Left renal cortex interstitium (tissue), 4 donors: ENCODE measurements at regions not wholly inside any gene's neighbourhood (a gene's known extent, or its start where the extent isn't known, plus 50 kb on each side); places are given as distances from the start of the nearest gene placed in this dataset.
"Not testable (repeated sequence)": the region's sequence is repeated elsewhere in the genome, so short reads cannot be mapped to it uniquely, and the experiment has no call there.

Experiments
- DNase-seq, 4 donors: peaks; one replicate each; pipeline ENCODE4 v3.0.0-alpha.2; 2013; ENCODE audit warnings: low read depth in 4 of 4, low spot score in 2 of 4, missing footprints in 1 of 4

GRCh38 chr16:29175411-29176153, 190.7 kb downstream of the LAT start:
- DNase-seq, result not testable (repeated sequence)

DNA sequence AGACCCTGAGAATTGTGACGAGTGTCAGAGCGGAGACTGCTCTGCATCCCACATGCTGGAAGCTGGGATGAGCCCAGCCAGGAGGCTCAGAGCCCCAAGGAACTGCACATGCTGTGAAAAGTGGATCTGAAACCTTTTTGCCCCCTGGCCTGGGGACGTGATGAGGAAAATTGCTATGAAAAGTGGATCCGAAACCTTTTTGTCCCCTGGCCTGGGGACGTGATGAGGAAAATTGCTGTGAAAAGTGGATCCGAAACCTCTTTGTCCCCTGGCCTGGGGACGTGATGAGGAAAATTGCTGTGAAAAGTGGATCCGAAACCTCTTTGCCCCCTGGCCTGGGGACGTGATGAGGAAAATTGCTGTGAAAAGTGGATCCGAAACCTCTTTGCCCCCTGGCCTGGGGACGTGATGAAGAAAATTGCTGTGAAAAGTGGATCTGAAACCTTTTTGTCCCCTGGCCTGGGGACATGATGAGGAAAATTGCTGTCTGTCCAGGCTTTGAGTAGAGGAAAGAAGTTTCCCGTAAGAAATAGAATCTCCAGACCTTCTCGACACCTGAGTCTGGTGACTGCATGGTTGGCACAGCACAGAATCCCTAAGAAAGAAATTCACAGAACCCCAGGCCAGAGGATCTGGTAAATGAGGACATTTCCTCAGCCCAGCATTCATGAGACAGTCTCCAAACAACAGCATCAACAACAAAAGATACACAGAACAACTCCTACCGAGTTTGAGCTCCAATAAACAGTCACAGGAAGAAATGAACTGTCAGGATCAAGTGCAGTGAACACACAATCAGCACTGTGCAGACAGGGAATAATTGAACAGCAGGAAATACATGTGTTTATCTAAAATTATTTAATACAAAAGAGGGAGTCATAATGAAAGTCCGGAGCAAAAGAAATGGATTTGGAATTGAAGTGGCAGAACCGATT, 188.8 kb downstream of the LAT start:
- not testable (repeated sequence) for DNase-seq

GRCh38 chr16:29172098-29172724, 187.4 kb downstream of the LAT start:
- not testable (repeated sequence) for DNase-seq

GRCh38 chr16:29171296-29171695, 186.4 kb downstream of the LAT start:
- DNase-seq, result not testable (repeated sequence)

GRCh38 chr16:29170393-29171119, 185.7 kb downstream of the LAT start:
- not testable (repeated sequence) for DNase-seq

DNA sequence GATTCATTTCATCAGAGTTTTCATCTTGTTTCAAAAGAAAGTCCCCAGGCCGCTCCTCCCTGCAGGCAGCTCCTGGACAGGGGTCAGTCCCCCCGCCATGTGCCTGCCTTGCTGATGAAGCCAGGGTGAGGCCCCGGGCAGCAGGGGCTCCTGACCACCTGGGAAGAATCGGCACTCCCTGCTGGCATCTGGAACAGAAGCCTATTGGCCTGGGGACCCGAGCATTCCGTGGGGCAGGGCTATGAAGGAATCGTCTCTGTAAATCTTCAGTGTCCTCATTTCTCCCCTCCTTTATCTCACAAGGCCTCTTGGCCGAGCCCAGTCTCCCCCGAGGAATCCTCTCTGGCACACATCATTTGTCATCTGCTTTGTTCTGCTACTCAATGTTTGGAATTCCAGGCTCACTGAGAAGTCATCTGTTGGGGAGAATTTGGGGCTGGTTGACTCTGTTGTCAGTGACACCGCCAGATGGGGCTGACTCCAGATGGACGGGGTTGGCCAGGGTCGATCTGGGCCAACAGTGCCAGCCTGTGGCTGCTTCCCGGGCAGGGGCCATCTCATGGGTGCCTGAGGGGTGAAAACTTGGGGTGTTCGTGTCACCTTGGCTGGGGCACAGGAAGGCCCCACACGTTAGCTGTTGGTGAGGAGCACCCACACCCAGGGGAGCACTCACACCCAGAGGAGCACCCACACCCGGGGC, 184.6 kb downstream of the LAT start:
- DNase-seq, result not testable (repeated sequence)

DNA sequence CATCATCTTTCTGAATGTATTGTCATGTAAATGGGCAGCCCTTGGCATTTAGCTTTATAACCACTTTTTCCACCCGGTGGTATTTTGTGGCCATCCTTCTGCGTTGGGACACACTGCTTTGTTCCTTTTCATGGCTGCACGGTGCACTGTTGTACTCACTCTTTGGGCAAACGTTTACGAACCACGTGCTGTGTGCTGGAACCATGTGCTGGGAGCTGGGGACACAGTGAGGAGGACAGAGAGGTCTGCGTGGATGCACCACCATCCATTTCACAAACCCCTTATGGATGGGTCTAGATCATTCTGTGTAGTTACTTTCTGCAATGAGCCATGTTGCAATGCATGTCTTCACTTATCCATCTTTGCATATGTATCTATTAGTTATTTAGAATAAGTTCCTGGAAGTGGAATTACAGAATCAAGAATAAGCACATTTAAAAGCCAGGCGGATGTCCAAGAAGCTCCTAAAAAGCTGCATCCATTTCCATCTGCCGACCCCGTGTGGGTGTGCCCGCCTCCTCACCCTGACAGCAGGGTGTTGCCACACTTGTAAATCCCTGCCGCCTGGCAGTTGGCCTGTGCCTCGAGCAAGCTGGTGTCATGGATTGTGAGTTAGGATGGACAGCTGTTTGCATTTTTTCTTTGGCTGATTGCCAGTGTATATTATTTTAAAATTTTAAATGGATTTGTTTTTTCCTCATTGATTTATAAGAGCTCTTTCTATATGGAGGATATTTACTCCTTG, 183.8 kb downstream of the LAT start:
- DNase-seq, result not testable (repeated sequence)

DNA sequence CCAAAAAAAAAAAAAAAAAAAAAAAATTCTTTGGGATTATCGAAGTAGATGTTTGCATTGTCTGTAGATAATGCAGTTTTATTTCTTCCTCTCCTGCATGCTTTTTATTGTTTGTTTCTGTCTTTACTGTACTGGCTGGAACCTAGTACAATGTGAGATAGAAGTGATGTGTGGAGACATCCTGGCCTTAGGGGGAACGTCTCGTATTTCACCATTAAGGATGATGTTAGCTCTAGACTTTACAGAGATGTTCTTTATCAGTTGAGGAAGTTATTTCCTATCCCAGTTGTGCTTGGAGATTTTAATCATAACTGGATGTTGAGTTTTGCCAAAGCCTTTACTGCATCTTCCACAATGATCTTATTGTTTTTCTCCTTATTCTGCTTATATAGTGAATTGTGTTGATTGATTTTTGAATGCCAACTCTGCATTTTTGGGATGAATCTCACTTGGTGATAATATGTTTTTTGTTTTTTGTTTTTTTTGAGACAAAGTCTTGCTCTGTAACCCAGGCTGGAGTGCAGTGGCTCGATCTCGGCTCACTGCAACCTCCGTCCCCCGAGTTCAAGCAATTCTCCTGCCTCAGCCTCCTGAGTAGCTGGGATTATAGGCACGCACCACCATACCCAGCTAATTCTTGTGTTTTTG, 179.7 kb downstream of the LAT start:
- not testable (repeated sequence) for DNase-seq

- not testable (repeated sequence) for DNase-seq
Observed at GRCh38 chr16:29160171-29160570, 175.3 kb downstream of the LAT start.

- DNase-seq, result not testable (repeated sequence)
Observed at GRCh38 chr16:29159603-29160002, 174.8 kb downstream of the LAT start.

DNA sequence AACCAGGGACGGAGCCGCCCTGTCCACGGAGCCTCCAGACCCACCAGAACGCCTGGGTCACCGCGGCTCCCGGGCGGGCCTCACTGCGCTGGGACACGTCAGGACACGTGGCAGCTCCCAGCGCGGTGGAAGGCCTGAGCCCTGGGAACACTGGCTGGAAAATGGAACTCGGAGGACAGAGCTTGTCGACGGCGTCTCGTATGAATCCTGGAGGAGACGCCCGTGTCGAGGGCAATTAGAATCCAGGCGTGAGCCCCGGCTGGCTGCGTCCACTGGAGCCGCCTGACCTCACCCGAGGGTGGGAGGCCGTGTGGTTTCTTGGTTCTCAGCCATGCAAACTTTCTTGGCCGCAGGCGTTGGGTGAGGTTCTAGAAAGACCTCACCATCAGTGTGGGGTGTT, 173.9 kb downstream of the LAT start:
- DNase-seq, result no peak

DNA sequence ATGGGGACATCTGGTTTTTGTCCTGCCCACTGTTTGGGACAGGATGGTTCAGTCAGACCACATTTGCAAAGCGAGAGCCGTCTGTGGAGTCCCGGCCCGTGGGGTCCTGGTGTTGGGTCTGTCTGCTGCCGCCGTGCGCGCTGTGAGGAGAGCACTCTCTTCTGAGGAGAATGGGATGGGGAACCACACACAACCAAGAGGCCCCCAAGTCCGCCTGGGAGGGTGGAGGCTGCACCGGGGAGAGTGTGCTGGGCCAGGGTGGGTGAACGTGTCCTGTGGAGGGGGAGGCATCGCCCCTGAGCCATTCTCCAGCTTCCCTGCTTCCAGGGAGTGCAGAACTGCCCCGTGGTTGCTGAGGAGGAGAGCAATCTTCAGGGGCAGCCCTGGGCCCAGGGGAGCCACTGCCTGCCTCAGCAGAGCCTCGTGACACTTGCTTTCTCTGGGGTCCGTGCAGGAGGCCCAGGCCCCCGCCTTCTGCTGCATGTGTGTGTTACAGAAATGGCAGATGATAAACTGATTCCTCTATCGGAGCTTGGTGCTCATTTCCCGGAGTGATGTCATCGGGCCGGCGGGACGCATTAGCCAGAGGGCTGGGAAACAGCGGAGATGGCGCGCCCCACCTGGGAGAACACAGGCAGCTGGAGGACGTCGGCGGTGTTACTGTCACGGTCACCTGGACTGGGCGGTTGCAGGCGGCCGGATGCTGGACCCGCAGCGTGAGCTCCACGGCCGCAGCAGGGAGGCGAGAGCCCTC, 173.4 kb downstream of the LAT start:
- not testable (repeated sequence) for DNase-seq

- DNase-seq, result not testable (repeated sequence)
Observed at GRCh38 chr16:29157051-29157923, 172.4 kb downstream of the LAT start.

DNA sequence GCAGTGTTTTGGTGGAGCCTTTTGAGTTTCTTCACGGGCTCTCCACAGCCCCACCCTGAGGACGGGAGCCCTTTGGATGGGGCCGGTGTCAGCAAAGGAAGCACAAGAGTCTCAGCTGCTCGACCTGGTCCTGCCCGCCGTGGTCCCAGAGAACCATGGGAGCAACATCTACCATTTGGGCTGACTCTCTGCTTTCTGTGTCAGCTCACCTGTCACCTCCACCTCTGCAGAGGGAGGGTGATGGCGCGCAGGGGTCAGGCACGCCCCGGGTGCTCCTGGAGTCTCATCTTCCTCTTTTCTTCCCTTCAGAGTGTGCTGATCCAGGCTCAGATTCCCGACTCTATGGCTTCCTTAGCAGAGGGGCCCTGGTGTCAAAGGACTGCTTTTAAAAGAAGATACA, 171.7 kb downstream of the LAT start:
- no peak for DNase-seq

DNA sequence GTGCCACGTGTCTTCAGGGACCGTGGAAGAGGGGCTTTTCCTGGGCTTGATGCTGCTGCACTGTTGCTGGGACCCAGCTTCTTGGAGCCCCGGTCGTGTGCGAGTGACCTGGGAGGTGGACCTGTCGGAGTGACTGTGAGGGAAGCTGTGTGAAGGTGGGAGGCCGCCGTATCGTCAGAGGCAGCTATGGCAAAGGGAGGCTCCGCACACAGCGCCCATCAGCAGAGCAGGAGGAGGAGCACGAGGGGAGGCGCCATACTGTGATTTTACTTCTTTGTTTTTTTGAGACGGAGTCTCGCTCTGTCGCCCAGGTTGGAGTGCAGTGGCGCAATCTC, 171.0 kb downstream of the LAT start:
- not testable (repeated sequence) for DNase-seq

GRCh38 chr16:29155131-29155865, 170.4 kb downstream of the LAT start:
- not testable (repeated sequence) for DNase-seq
